ENCODE measurements at regions not wholly inside any gene's neighbourhood (a gene's known extent, or its start where the extent isn't known, plus 50 kb on each side); places are given as distances from the start of the nearest gene placed in this dataset.
"Not testable (repeated sequence)": the region's sequence is repeated elsewhere in the genome, so short reads cannot be mapped to it uniquely, and the experiment has no call there.

DNA sequence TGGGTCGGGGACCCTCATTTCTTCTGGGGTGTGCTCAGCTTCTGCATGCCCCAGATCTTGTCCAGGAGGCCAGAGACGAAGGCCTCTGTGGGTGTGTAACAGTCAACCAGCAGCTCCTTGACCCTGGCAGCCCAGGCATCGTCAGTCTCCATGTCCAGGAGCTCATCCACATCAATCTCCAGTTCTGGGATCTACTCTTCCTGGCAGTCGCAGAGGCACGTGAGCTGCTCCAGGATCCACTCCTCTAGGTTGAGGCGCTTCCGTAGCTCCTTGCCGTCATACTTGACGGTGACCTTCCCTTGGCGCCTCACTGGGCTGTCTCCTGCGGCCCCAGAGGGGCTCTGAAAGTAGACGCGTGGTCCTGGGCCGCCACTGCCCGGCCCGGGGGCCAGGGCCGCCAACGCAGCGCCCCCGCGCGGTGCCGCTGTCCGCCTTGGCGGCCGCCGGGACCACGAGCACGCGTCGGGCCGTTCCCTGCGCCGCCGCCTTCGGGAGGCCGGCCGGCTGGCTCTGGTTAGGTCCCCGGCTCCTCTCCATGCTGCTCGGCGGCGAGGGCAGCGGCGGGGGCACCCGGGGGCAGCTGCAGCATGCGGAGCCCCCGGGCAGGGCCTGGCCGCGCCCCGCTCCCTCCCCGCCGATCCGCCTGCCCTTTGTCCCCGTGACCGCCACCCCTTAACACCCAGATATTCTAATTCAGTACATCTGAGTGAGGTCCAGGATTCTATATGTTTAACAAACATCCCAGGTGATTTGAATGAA, 170.5 kb downstream of the SEPTIN7 start:
- no peak for DNase-seq (ENCODE audit: low read depth)

DNA sequence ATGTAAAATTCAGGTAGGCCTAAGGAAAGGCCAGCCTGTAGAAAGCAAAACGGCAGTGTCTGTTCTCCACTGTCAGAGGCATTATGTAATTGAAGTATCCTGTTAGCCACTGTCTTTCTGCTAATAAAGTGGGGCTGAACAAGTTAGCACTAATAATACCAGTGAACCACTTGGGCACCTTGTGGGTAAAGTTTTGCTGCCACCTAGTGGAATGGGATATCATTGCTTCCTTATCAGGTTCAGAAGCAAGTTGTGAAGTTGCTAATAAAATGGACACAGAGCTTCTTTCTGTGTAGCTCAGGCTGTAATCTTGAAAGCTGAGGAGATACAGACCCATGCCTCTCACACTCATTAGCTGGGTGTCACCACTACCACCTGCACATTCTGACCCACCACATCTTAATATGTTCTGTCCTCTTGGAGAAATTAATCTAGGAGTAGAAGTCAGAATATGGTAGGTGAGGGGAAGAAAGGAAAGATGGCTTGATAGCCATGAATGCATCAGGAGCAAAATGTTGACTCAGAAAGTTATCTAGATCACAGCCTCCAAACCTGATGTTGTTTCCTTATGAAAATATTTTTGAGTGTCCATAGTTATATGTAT, 175.1 kb downstream of the SEPTIN7 start:
- no peak for DNase-seq (ENCODE audit: low read depth)

DNA sequence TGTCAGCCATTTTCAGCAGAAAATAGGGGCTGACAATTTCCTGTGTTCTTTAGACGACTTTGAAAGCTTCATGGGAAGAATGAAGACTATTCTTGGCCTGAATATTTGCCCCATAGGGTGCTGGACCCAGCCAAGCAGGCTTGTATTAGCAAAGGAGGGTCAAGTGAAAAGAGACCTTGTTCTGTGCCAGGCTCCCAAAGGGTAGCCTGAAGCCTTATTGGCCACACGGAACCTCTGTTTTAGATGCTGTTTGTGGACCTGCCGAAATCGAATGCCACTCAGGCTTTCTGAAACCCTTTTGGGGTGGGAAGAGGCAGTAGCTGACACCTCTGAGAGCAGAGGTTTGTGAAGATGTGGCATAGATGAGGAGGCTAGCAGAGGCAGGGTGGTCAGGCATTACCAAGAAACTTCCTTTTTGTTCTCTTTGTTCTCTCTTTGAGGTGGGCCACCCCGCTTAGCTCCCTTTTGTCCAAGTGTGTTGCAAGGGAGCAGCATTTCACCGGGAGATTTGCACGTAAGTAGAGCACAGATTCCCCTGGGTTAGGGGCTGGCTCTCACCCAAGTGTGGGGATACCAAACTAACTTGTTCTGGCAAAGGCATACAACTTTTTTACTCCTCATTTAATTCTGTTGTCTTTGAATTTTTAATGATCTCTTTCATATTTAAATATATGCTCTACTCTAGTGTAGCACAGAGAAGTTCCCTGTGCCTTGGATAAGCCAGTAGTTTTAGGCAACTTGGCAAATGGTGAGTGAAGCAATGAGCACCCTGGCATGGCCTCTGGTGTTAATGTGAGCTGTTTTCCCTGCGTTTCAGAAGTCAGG, 174.0 kb upstream of the EEPD1 start:
- DNase-seq (ENCODE audit: low read depth) = not testable (repeated sequence)

DNA sequence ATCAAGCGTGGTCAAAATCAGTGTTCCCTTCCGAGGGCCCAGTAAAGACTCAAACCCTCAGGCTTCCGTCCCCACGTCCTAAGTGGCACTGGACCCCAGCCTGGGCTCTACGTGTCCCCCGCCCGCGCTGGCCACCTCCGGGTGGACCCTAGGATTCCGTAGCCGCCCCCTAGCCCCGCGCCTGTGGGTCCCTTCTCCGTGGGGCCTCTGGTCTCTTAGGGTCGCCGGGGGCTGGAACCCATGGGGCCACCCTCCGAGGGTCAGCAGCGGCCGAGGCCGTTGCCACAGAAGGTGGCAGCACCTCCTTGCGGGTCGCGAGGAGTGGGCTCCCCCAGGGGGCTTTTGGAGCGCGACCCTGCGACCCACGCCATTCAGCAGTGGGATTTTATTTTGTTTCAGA, 170.5 kb upstream of the EEPD1 start:
- no peak for DNase-seq (ENCODE audit: low read depth)

DNA sequence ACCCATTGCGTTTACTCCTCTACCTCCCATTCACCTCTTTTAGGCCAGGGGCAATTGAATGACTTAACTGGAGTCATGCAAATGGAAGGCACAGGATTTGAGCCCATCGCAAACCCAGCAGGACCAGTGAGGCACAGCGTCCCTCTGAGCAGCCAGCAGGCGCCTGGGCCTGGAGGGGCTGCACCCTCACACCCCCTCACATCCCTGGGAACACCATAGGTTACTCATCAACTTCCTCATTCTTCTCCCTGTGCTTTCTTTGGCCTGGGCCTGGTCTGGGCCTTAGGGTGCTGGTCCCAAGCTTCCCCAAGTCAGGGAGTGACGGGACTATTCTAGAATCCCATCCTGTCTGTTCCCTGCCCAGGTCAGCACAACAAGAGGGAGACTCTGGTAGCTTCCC, 169.4 kb upstream of the EEPD1 start:
- no peak for DNase-seq (ENCODE audit: low read depth)

DNA sequence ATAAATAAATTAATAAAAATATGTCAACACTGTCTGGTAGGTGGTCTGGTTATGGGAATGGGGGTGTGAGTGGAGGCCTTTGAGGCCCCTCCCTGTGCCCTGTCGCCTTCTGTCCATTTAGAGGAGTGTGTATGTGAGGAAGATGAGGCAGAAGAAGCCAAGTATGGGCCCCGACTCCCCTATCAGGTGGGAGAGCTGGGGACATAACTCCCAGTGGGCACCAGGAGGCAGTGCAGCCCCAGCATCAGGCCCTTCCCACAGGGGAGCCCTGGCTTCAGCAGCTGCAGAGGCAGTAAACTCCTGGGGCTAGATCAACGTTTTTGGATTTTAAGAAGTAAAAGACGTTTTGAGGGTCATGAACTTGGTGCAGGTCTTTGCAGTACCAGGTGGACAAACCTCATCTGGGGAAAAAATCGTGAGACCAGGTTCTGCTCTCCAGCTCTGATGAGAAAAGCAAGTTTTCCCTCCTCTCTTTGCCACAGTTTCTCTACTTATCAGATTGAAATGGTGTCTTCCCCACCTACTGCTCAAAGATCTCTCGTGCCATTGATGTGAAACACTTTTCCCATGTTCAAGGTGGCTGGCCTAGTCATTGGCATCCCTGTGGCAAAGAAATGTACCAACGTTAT, 167.8 kb upstream of the EEPD1 start:
- peak; percentile 60 for DNase-seq (ENCODE audit: low read depth)

DNA sequence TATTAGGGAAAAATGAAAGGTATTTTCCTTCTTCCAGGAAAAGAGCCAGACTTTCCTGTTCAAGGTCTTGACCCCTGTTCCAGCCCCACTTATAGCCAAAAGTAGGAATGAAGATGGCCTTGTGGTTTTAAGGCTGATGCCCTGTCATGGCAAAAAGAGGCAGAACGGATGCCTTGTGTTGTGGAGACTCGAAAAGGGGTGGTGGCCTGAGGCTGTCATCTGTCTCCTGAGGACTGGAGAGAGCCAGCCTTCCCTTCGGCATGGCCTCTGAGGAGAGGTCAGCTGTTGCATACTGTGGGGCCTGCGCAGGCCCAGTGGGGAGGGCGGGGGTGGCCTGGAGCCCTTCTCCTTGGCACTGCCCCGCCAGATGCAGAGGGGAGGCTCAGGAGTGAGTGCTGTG, 166.0 kb upstream of the EEPD1 start:
- no peak for DNase-seq (ENCODE audit: low read depth)

DNA sequence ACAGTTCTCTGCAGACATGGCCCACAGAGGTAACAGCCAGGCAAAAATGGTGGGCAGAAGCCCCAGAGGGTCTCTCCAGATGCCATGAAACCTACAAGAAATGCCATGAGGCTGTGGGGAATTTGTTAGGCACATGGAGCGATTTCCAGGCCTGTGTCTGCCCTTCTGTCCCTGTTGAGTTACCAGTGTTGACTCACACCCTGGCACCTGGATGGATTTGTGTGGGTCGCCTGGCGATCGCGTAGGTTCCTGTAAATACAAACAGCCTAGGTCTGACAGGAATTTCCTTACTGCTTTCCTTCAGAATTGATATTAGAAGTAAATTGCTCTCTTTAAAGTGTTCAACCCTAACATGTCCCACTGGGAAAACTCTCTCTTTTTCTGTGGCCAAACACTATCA, 164.9 kb upstream of the EEPD1 start:
- no peak for DNase-seq (ENCODE audit: low read depth)

DNA sequence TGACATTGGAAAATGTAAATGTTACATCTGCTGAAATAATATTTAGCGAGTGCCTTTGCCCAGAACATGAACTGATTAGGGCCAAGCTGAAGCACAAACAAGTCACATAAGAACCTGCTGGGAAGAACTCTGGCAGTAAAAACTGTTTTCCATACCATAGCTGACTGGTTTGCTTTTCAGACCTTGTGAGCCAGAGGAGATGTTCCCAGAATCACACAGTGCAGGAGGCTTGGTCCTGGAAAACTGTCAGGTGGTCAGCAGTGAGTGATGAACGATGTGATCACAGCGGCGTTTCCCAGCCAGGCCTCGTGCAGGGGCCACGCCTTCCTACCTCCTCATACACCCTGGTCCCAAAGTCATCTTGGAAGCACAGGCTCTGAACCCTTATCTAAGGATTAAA, 164.2 kb upstream of the EEPD1 start:
- no peak for DNase-seq (ENCODE audit: low read depth)

DNA sequence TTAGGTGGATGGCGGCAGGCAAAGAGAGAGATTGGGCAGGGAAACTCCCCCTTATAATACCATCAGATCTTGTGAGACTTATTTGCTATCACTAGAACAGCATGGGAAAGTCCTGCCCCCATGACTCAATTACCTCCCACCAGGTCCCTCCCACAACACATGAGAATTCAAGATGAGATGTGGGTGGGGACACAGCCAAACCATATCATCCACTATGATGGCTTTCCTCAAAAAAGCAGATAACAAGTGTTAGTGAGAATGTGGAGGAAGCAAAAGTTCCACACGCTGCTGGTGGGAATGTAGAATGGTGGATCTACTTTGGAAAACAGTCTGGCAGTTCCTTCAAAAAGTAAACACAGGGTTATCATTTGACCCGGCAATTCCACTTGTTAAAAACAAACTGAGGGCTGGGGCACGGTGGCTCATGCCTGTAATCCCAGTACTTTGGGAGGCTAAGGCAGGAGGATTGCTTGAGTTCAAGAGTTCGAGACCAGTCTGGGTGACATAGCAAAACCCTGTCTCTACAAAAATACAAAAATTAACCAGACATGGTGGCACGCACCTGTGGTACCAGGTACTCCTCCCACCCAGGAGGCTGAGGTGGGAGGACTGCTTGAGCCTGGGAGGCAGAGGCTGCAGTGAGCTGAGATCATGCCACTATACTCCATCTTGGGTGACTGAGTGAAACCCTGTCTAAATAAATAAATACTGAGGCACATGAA, 161.4 kb upstream of the EEPD1 start:
- no peak for DNase-seq (ENCODE audit: low read depth)

DNA sequence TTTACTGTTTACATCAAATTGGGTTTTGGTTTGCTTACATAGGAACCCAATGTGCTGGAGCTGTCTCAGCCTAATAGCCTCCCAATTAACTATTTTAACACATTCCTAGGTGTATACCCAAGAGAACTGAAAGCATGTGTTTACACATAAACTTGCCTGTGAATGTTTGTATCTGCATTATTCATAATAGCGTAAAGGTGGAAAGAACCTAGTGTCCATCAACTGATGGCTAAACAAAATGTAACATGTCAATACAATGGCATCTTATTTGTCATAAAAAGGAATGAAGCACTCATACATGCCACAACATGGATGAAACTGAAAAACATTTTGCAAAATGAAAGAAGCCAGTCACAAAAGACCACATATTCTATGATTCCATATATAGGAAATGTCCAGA, 160.6 kb upstream of the EEPD1 start:
- DNase-seq (ENCODE audit: low read depth) = no peak

DNA sequence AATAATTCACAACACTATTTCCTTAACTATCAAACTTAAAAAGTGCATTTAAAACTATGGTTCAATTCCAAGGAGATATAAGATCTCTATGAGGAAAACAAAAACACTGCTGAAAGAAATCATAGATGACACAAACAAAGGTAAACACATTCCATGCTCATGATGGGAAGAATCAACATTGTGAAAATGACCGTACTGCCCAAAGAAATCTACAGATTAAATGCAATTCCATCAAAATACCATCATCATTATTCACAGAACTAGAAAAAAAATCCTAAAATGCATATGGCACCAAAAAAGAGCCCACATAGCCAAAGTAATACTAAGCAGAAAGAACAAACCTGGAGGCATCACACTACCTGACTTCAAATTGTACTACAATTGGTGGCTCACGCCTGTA, 159.9 kb upstream of the EEPD1 start:
- DNase-seq (ENCODE audit: low read depth) = no peak

DNA sequence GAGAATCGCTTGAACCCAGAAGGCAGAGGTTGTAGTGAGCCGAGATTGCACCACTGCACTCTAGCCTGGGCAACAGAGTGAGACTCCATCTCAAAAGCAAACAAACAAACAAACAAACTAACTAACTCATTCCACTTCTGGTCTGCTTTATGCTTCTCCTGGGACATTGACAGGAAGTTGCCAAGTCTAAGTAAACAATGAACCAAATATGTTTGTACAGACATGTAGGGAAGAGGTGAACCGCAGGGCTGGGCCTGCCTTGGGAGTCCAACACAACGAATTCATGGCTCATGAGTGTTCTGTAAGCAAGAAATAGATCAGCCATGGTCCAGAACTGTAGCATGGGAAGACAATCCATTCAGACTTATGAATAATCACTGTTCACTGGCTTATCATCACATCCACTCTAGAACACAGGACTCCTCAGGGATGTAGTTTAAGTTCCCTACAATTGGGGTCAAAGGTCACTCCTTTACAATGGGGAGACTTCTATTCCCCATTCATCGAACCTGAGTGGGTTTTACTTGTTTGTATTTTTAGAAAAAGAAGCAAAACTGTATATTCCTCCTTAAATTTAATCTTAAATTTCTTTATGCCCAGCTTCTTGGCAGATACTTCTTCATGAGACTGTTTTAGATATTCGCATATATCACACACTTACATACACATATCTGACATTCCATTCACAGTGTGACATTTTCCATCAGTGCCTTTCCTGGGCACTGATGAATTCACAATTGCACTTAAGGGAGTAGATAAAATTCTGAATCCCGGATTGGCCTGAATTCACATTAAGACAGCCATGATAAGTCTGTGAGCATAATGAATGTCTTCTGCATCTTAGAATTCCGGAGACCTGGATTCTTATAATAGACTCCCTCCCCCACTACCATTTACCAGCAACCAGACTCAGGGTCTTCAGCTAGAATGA, 159.1 kb upstream of the EEPD1 start:
- DNase-seq (ENCODE audit: low read depth) = no peak

DNA sequence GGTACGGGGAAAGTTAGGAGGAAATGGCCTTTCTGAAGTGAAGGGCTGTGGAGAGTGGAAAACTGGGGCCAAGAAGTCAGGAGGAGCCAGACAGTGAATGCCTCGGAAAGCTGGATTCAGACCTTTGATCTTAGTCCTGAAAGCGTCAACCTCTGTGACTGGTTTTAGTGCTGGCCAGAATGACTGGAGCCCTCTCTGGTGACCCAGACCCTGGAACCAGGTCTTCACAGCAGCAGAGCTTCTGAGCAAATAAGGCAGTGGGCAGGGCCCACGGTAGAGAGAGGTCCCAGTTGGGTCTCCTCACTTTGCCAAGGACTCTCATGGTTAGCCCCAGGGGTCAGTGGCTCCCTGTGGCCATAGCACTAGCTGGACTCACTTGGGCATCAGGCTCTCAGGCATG, 157.7 kb upstream of the EEPD1 start:
- DNase-seq (ENCODE audit: low read depth) = no peak

DNA sequence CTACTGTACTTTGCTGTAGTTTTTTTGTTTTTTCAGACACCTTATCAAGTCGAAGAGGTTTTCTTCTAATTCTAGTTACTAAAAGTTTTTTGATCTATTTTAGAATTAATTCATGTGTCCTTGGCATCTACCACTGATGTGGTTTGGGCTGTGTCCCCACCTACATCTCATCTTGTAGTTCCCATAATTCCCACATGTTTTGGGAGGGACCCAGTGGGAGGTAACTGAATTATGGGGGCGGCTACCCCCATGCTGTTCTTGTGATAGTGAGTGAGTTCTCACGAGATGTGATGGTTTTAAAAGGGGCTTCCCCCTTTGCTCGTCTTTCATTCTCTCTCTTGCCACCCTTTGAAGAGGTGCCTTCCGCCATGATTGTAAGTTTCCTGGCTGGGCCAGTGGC, 154.6 kb upstream of the EEPD1 start:
- DNase-seq (ENCODE audit: low read depth) = no peak

DNA sequence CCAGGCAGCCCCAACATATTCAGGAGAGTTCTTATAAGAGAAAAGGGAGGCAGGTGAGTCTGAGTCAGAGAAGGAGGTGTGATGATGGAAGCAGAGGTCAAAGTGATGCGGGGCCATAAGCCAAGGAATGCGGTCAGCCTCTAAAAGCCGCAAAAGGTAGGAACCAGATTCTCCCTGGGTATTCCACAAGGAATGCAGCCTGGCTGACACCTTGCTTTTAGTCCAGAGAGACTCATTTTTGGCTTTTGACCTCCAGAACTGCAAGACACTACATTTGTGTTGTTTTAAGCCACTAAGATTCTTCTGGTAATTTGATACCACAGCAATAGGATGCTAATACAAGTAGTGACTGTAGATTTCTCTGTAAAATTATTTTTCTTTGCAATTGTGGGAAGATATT, 151.5 kb upstream of the EEPD1 start:
- DNase-seq (ENCODE audit: low read depth) = no peak

DNA sequence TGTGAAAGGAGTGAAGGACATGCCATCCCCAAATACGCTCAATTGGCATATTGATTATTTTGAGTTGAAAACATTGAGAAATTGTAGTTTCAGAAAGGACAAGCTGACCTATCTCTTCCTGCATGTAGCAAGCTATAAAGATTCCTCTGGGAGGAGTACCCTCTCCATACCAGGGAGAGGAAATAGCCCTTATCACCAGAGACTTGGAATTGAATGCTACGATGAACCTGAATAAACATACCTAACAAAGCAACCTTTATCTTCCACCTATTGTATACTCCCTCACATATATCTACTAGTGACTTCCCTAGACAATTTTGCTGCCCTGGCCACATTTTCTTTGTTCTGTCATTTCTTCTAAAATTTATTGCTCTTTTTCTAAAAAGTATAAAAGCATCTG, 150.2 kb upstream of the EEPD1 start:
- no peak for DNase-seq (ENCODE audit: low read depth)

DNA sequence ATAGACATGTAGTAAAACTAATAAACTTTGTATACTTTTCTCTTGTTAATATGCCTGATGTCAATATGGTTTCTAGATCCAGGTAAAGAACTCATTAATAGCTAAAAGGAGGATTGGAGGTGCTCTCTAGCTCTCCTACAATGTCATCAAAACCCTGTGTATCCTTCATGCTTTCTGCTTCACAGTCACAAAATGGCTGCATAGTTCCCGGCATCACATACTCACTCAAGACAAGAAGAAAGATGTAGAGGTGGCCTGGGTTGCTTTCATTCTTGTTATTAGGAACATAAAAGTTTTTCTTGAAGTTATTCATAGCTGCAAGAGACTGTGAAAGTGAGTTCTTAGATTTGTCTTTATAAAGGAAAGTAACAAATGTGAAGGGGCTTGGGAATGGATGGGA, 149.7 kb upstream of the EEPD1 start:
- DNase-seq (ENCODE audit: low read depth) = no peak

DNA sequence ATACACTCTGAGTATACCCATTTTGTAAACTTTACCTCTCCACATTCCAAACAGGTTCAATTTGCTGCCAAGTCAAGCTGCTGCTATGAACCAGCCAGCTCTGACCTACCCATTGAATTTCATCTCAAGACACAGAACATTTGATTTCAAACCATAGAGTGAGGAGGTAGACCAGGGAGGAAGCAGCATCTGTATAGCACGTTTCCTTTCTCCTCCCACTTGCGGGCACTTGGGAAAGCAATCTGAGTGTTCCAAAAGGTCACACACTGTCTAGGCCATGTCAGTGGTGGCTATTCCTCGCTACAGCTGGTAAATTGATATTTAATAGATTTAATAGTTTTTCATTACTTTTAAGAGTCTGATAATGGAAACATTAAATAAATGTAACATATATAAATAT, 147.8 kb upstream of the EEPD1 start:
- no peak for DNase-seq (ENCODE audit: low read depth)

DNA sequence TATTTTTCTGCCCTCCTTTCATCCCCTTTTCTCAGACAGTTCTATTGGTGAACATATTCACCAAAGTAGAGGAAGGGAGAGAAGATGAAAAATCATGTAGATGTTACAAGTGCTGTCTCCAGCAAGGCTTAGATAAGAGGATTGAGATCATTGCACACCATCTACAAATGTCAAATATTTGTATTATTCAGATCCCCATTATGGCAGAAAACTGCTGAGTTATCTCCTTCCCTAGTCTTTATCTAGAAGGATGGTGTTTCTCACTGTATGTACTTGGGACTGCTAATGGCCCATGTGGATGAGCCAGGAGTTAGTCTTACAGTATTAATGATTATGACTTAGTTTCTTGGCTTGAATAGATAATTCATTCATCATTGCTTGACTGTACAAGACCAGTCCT, 147.2 kb upstream of the EEPD1 start:
- DNase-seq (ENCODE audit: low read depth) = no peak

DNA sequence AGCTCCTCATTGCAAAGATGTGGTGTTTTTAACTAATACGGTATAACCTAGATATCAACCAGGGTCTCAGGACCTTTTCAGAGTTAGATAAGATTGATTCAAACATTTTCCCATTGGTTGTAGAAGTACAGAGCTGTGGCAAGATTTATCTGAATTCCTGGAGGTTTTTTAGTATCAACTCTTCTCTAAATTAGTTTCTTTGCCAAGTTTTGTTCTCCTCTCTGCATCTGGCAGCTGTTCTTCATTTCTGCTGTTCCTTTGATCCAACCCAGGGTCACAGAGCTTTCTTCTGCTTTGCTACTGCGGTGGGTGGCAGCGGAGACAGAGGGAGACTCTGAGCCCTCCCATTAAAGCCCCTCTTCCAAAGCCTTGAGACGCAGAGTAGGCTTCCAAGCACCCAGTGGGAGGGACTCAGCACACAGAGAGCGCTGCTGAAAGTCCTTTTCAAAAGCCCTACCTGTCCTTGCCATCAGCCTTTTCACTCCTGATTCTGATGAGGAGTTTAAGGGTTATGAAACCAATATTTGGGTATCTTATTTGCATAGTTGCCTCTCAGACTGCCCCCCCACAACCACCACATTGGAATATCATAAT, 146.3 kb upstream of the EEPD1 start:
- no peak for DNase-seq (ENCODE audit: low read depth)

Measured in activated T-helper 1 cell treated with Interleukin-2 at 50 U/mL for 16 hours (primary cell).